ENCODE measurements at regions not wholly inside any gene's neighbourhood (a gene's known extent, or its start where the extent isn't known, plus 50 kb on each side); places are given as distances from the start of the nearest gene placed in this dataset.

GRCh38 chr10:2949948-2950354 is 117.4 kb upstream of the PFKP start:
- Histone ChIP-seq H3K27ac (ENCODE audit: insufficient read length, low read depth, low read length) (no peak overlapping the region), H4K5ac (ENCODE audit: insufficient read length, low read depth, low read length) (no peak overlapping the region), H3K14ac (ENCODE audit: insufficient read depth, low read length) (no peak overlapping the region), H3K79me1 (ENCODE audit: insufficient read depth, low read depth, low read length, poor library complexity, severe bottlenecking) (no peaks in the 10 kb centered on the region), H2BK12ac (ENCODE audit: insufficient read length, low read depth, low read length) (no peak overlapping the region), H3K23ac (ENCODE audit: insufficient read length, low read depth, low read length) (no peak overlapping the region), H2AK5ac (ENCODE audit: insufficient read length, low read length) (no peak overlapping the region), H2BK120ac (ENCODE audit: low read depth, low read length, poor library complexity, severe bottlenecking) (no peak overlapping the region), H3K23me2 (ENCODE audit: insufficient read length, low read depth, low read length, poor library complexity, severe bottlenecking) (no peaks in the 10 kb centered on the region), H4K91ac (ENCODE audit: insufficient read length, low read depth, low read length) (no peak overlapping the region), H3K56ac (ENCODE audit: insufficient read length, low read depth, low read length) (no peak overlapping the region), H3T11ph (ENCODE audit: low read length) (no peak overlapping the region), H4K8ac (replicated peaks; ENCODE audit: insufficient read length, low read depth, low read length) (no peak overlapping the region), H3K9me3 (ENCODE audit: control insufficient read depth, low read depth, low read length) (no peaks in the 10 kb centered on the region), H2BK20ac (ENCODE audit: low read depth, low read length, poor library complexity, severe bottlenecking) (no peak overlapping the region), H3K9ac (ENCODE audit: extremely low read depth, insufficient read length, low read length) (no peak overlapping the region), H3K18ac (ENCODE audit: insufficient read length, low read depth, low read length) (no peak overlapping the region), H2AFZ (ENCODE audit: low read length) (no peak overlapping the region), H2BK15ac (ENCODE audit: low read depth, low read length) (no peak overlapping the region), H4K20me1 (ENCODE audit: control insufficient read depth, insufficient read depth, insufficient read length) (no peaks in the 10 kb centered on the region), H3K27me3 (ENCODE audit: insufficient read depth, low read length) (no peaks in the 10 kb centered on the region; the same call in 1 of the 2 replicates), H3K4ac (ENCODE audit: low read depth, low read length) (no peak overlapping the region), H3K4me1 (ENCODE audit: insufficient read depth, low read length) (no peaks in the 10 kb centered on the region), H3K4me2 (ENCODE audit: insufficient read depth, insufficient read length, low read length) (no peak overlapping the region), H2BK5ac (ENCODE audit: insufficient read length, low read length) (no peak overlapping the region), H3K79me2 (ENCODE audit: insufficient read depth, low read length) (no peaks in the 10 kb centered on the region)
- no peak overlapping the region for H3K4me3 Mint-ChIP-seq
- peaks cover 0 to 6% of the 10 kb centered on the region in 2 experiments; a peak in 1 of 4 replicates for H3K4me1 Mint-ChIP-seq
- DNase-seq = no peak
- no peak overlapping the region for H3K27ac Mint-ChIP-seq
- peaks cover 4 to 8% of the 10 kb centered on the region in 2 experiments; a peak in 4 of 5 replicates for H3K9me3 Mint-ChIP-seq
- TF ChIP-seq CTCF (conservative IDR thresholded peaks at IDR 0.05) = no peak
- peaks cover 14% of the 10 kb centered on the region for H3K27me3 Mint-ChIP-seq (ENCODE audit: low read depth)
- WGBS (ENCODE audit: extremely low coverage, insufficient read length, low lambda C conversion rate) = no CpG with 5 or more reads among the region's 20 CpGs
- H3K36me3 Mint-ChIP-seq (ENCODE audit: insufficient read depth in 1 of 3, low read depth in 3 of 3) = peaks cover 0 to 5% (median 0%) of the 10 kb centered on the region in 3 experiments; a peak in 3 of 7 replicates
